Activated CD8-positive, alpha-beta memory T cell treated with anti-CD3 and anti-CD28 coated beads, Interleukin-2, amount 10 ng/mL, durations not matched to agents 7 days and 5 days (primary cell): ENCODE measurements at regions not wholly inside any gene's neighbourhood (a gene's known extent, or its start where the extent isn't known, plus 50 kb on each side); places are given as distances from the start of the nearest gene placed in this dataset.

Experiments used
- ATAC-seq: fragments of 150-1000 bp; cut with Tn5 transposase; one replicate; pipeline ENCODE4 v1.10.0; 2021; ENCODE audit warnings: moderate library complexity
- CTCF ChIA-PET: fragments of 350-600 bp; sonication (Branson Sonifier 250); formaldehyde crosslinking; loops from one replicate; lab custom pipeline; 2021; ENCODE audit warnings: antibody characterized with exemption; lab: Charles Lee
- DNase-seq: peaks from one replicate; pipeline ENCODE4 v3.0.0-alpha.2; 2020
- H3K27ac Mint-ChIP-seq: one replicate; pipeline ENCODE4 v1.8.0; 2021; ENCODE audit warnings: mild to moderate bottlenecking, mixed read lengths
- H3K27me3 Mint-ChIP-seq: one replicate; pipeline ENCODE4 v1.8.0; 2021; ENCODE audit warnings: mixed read lengths
- H3K36me3 Mint-ChIP-seq: one replicate; pipeline ENCODE4 v1.8.0; 2021; ENCODE audit warnings: mild to moderate bottlenecking, mixed read lengths
- H3K4me1 Mint-ChIP-seq: one replicate; pipeline ENCODE4 v1.8.0; 2021; ENCODE audit warnings: mixed read lengths
- H3K4me3 Mint-ChIP-seq: one replicate; pipeline ENCODE4 v1.8.0; 2021; ENCODE audit warnings: mild to moderate bottlenecking, moderate library complexity, mixed read lengths
- H3K9me3 Mint-ChIP-seq: one replicate; pipeline ENCODE4 v1.8.0; 2022; ENCODE audit warnings: low read depth, mixed read lengths

- H3K4me3 Mint-ChIP-seq, result no peak overlapping the region
- H3K4me1 Mint-ChIP-seq, result no peaks in the 10 kb centered on the region
- H3K36me3 Mint-ChIP-seq, result no peaks in the 10 kb centered on the region
- CTCF ChIA-PET, result no interaction called here
- no peaks in the 10 kb centered on the region for H3K9me3 Mint-ChIP-seq
- DNase-seq (no peak), ATAC-seq (no peak)
- no peaks in the 10 kb centered on the region for H3K27me3 Mint-ChIP-seq
- H3K27ac Mint-ChIP-seq, result no peak overlapping the region
Measured at GRCh38 chr10:83945982-83946718, 193.2 kb upstream of the GHITM start.

GRCh38 chr10:83952314-83952713, 187.0 kb upstream of the GHITM start:
- Mint-ChIP-seq H3K9me3 (no peaks in the 10 kb centered on the region), H3K27me3 (no peaks in the 10 kb centered on the region), H3K4me3 (no peak overlapping the region), H3K36me3 (no peaks in the 10 kb centered on the region), H3K27ac (no peak overlapping the region), H3K4me1 (peaks cover 6% of the 10 kb centered on the region)
- CTCF ChIA-PET, result no interaction called here
- no peak for DNase-seq
- no peak for ATAC-seq

GRCh38 chr10:83953589-83953988, 185.7 kb upstream of the GHITM start:
- H3K9me3 Mint-ChIP-seq, result no peaks in the 10 kb centered on the region
- DNase-seq, result no peak
- peaks cover 6% of the 10 kb centered on the region for H3K4me1 Mint-ChIP-seq
- CTCF ChIA-PET, result no interaction called here
- H3K27ac Mint-ChIP-seq, result no peak overlapping the region
- H3K27me3 Mint-ChIP-seq, result no peaks in the 10 kb centered on the region
- no peak for ATAC-seq
- no peak overlapping the region for H3K4me3 Mint-ChIP-seq
- H3K36me3 Mint-ChIP-seq, result no peaks in the 10 kb centered on the region

GRCh38 chr10:83954193-83954799, 185.0 kb upstream of the GHITM start:
- peaks cover 6% of the 10 kb centered on the region for H3K4me1 Mint-ChIP-seq
- no peaks in the 10 kb centered on the region for H3K36me3 Mint-ChIP-seq
- DNase-seq, result no peak
- no peaks in the 10 kb centered on the region for H3K27me3 Mint-ChIP-seq
- ATAC-seq, result no peak
- H3K9me3 Mint-ChIP-seq, result no peaks in the 10 kb centered on the region
- H3K4me3 Mint-ChIP-seq, result no peak overlapping the region
- CTCF ChIA-PET, result no interaction called here
- no peak overlapping the region for H3K27ac Mint-ChIP-seq

GRCh38 chr10:83955406-83955805, 183.9 kb upstream of the GHITM start:
- CTCF ChIA-PET, result no interaction called here
- Mint-ChIP-seq H3K27me3 (no peaks in the 10 kb centered on the region), H3K27ac (no peak overlapping the region), H3K36me3 (no peaks in the 10 kb centered on the region), H3K4me1 (peaks cover 6% of the 10 kb centered on the region), H3K4me3 (no peak overlapping the region), H3K9me3 (no peaks in the 10 kb centered on the region)
- ATAC-seq (no peak), DNase-seq (no peak)

GRCh38 chr10:83957168-83957947, 182.0 kb upstream of the GHITM start:
- CTCF ChIA-PET, result no interaction called here
- ATAC-seq, result no peak
- Mint-ChIP-seq H3K36me3 (no peaks in the 10 kb centered on the region), H3K27me3 (no peaks in the 10 kb centered on the region), H3K4me3 (no peak overlapping the region), H3K9me3 (no peaks in the 10 kb centered on the region), H3K4me1 (peaks cover 6% of the 10 kb centered on the region), H3K27ac (no peak overlapping the region)
- no peak for DNase-seq

GRCh38 chr10:83959328-83959727, 180.0 kb upstream of the GHITM start:
- no peak overlapping the region for H3K27ac Mint-ChIP-seq
- no peaks in the 10 kb centered on the region for H3K27me3 Mint-ChIP-seq
- H3K36me3 Mint-ChIP-seq, result no peaks in the 10 kb centered on the region
- no peak overlapping the region for H3K4me3 Mint-ChIP-seq
- no peak for ATAC-seq
- no peak for DNase-seq
- peaks cover 5% of the 10 kb centered on the region for H3K4me1 Mint-ChIP-seq
- H3K9me3 Mint-ChIP-seq, result no peaks in the 10 kb centered on the region
- CTCF ChIA-PET, result no interaction called here

- no peak overlapping the region for H3K27ac Mint-ChIP-seq
- no peak for ATAC-seq
- no peak for DNase-seq
- no peaks in the 10 kb centered on the region for H3K9me3 Mint-ChIP-seq
- no peaks in the 10 kb centered on the region for H3K4me1 Mint-ChIP-seq
- H3K4me3 Mint-ChIP-seq, result no peak overlapping the region
- CTCF ChIA-PET, result interaction anchor here (1.4 kb wide), 1 partner anchor 10 kb away, joined by 3 read pairs; no protein-coding TSS in a partner anchor
- H3K27me3 Mint-ChIP-seq, result no peaks in the 10 kb centered on the region
- no peaks in the 10 kb centered on the region for H3K36me3 Mint-ChIP-seq
Measured at GRCh38 chr10:83960125-83960524, 179.2 kb upstream of the GHITM start.

GRCh38 chr10:83961620-83962019, 177.7 kb upstream of the GHITM start:
- CTCF ChIA-PET, result interaction anchor here (1.4 kb wide), 1 partner anchor 11 kb away, joined by 3 read pairs; no protein-coding TSS in a partner anchor
- ATAC-seq, result no peak

GRCh38 chr10:83963446-83963845, 175.9 kb upstream of the GHITM start:
- Mint-ChIP-seq H3K27ac (no peak overlapping the region), H3K4me3 (no peak overlapping the region), H3K36me3 (no peaks in the 10 kb centered on the region), H3K9me3 (no peaks in the 10 kb centered on the region), H3K27me3 (no peaks in the 10 kb centered on the region), H3K4me1 (no peaks in the 10 kb centered on the region)
- no peak for DNase-seq
- CTCF ChIA-PET, result no interaction called here
- ATAC-seq, result no peak

More at GRCh38 chr10:83961620-83962019, 177.7 kb upstream of the GHITM start:
- H3K4me3 Mint-ChIP-seq, result no peak overlapping the region
- H3K27ac Mint-ChIP-seq, result no peak overlapping the region
- no peaks in the 10 kb centered on the region for H3K4me1 Mint-ChIP-seq
- H3K9me3 Mint-ChIP-seq, result no peaks in the 10 kb centered on the region
- no peak for DNase-seq
- no peaks in the 10 kb centered on the region for H3K27me3 Mint-ChIP-seq
- no peaks in the 10 kb centered on the region for H3K36me3 Mint-ChIP-seq

GRCh38 chr10:83965473-83965872, 173.8 kb upstream of the GHITM start:
- no peaks in the 10 kb centered on the region for H3K36me3 Mint-ChIP-seq
- no peak overlapping the region for H3K27ac Mint-ChIP-seq
- no peak for ATAC-seq
- no peaks in the 10 kb centered on the region for H3K4me1 Mint-ChIP-seq
- no peak overlapping the region for H3K4me3 Mint-ChIP-seq
- CTCF ChIA-PET, result interaction anchor here (1.3 kb wide), 1 partner anchor 11 kb away, joined by 3 read pairs; no protein-coding TSS in a partner anchor
- H3K9me3 Mint-ChIP-seq, result no peaks in the 10 kb centered on the region
- no peak for DNase-seq
- H3K27me3 Mint-ChIP-seq, result no peaks in the 10 kb centered on the region

GRCh38 chr10:83968052-83968451, 171.3 kb upstream of the GHITM start:
- no peaks in the 10 kb centered on the region for H3K27me3 Mint-ChIP-seq
- no peaks in the 10 kb centered on the region for H3K4me1 Mint-ChIP-seq
- H3K9me3 Mint-ChIP-seq, result no peaks in the 10 kb centered on the region
- DNase-seq (no peak), ATAC-seq (no peak)
- no peaks in the 10 kb centered on the region for H3K36me3 Mint-ChIP-seq
- H3K4me3 Mint-ChIP-seq, result no peak overlapping the region
- H3K27ac Mint-ChIP-seq, result no peak overlapping the region
- CTCF ChIA-PET, result no interaction called here

GRCh38 chr10:83978681-83979383, 160.5 kb upstream of the GHITM start:
- Mint-ChIP-seq H3K27ac (no peak overlapping the region), H3K4me3 (no peak overlapping the region), H3K27me3 (peaks cover 3% of the 10 kb centered on the region), H3K36me3 (no peaks in the 10 kb centered on the region), H3K9me3 (no peaks in the 10 kb centered on the region), H3K4me1 (no peaks in the 10 kb centered on the region)
- DNase-seq, result no peak
- ATAC-seq, result no peak
- CTCF ChIA-PET, result no interaction called here
